Activated CD4-positive, alpha-beta memory T cell treated with anti-CD3 and anti-CD28 coated beads for 36 hours (primary cell): ENCODE measurements at regions not wholly inside any gene's neighbourhood (a gene's known extent, or its start where the extent isn't known, plus 50 kb on each side); places are given as distances from the start of the nearest gene placed in this dataset.
A peak's percentile ranks its signal among the peaks of the same experiment; 100 is the strongest.

Experiments used
- CTCF ChIA-PET: fragments of 350-600 bp; sonication (Branson Sonifier 250); formaldehyde crosslinking; loops from one replicate; lab custom pipeline; 2021; ENCODE audit warnings: antibody characterized with exemption, inconsistent platforms; lab: Charles Lee
- POLR2A ChIA-PET: fragments of 350-600 bp; sonication (Branson Sonifier 250); formaldehyde crosslinking; loops from one replicate; lab custom pipeline; 2021; ENCODE audit warnings: antibody characterized with exemption; lab: Charles Lee
- DNase-seq: peaks from one replicate; pipeline ENCODE4 v3.0.0-alpha.2; 2020
- H3K27ac Mint-ChIP-seq: one replicate; pipeline ENCODE4 v1.8.0; 2021; ENCODE audit warnings: mixed read lengths
- H3K27me3 Mint-ChIP-seq: one replicate; pipeline ENCODE4 v1.8.0; 2021; ENCODE audit warnings: mixed read lengths
- H3K36me3 Mint-ChIP-seq: one replicate; pipeline ENCODE4 v1.8.0; 2021; ENCODE audit warnings: mixed read lengths
- H3K4me1 Mint-ChIP-seq: one replicate; pipeline ENCODE4 v1.8.0; 2021; ENCODE audit warnings: low read depth, mixed read lengths
- H3K4me3 Mint-ChIP-seq: one replicate; pipeline ENCODE4 v1.8.0; 2021; ENCODE audit warnings: mild to moderate bottlenecking, mixed read lengths
- H3K9me3 Mint-ChIP-seq: one replicate; pipeline ENCODE4 v1.8.0; 2021; ENCODE audit warnings: mixed read lengths
- intact Hi-C: fragments of 100-400 bp; cut with micrococcal nuclease; formaldehyde crosslinking; loops from one replicate; pipeline ENCODE4 v1.15.1; 2023

DNA sequence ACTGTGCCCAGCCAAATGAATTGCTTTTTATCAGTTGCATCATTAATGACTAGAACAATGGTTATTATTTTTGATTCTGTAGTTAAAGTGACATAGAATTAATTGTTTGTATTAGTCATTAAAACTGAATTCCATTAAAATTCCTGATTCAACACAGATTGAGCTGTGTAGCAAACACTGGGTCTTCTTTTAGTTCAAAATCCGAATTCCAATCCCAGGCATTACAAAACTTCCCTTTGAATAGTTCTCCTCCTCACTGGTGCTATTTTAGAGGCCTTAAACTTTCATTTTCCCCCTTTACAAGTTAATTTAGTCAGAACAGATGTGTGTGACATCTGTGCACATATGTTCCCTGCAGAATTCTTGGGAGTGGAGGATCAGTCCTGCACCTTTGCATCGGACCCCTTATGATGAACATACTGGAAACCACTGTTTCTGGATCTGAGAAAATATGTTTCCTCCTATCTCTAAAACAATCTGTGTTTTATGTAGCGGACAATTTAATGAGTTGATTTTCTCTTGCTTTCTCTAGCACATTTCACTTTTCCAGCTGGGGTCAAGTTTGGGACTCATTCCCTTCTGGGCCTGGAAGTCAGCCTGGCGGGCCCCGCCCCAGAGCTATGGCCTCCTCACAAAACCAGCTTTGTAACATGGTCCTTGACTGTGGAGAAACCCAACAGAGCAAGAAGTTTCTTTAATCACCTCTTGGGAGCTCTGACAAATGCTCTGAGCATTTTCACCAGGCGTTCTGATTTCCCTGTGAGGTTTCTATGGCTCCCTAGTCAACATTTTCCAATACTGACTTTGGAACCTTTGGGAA is 87.9 kb upstream of the MAMDC2 start:
- POLR2A ChIA-PET: no interaction called here
- no peaks in the 10 kb centered on the region for H3K9me3 Mint-ChIP-seq
- intact Hi-C loops: no loop called here
- no peaks in the 10 kb centered on the region for H3K4me1 Mint-ChIP-seq
- no peaks in the 10 kb centered on the region for H3K36me3 Mint-ChIP-seq
- CTCF ChIA-PET: no interaction called here
- peaks cover 13% of the 10 kb centered on the region for H3K27me3 Mint-ChIP-seq
- H3K4me3 Mint-ChIP-seq: no peak overlapping the region
- no peak for DNase-seq
- no peak overlapping the region for H3K27ac Mint-ChIP-seq

GRCh38 chr9:69961843-69962242 is 81.8 kb upstream of the MAMDC2 start:
- ChIA-PET POLR2A (no interaction called here), CTCF (no interaction called here)
- intact Hi-C loops: no loop called here

GRCh38 chr9:69963803-69964202 is 79.8 kb upstream of the MAMDC2 start:
- intact Hi-C loops: no loop called here
- Mint-ChIP-seq H3K9me3 (no peaks in the 10 kb centered on the region), H3K27me3 (peaks cover 3% of the 10 kb centered on the region), H3K27ac (no peak overlapping the region), H3K4me1 (no peaks in the 10 kb centered on the region), H3K36me3 (no peaks in the 10 kb centered on the region), H3K4me3 (no peak overlapping the region)
- no peak for DNase-seq
- CTCF ChIA-PET: interaction anchor here (0.6 kb wide), 1 partner anchor 375 kb away, joined by 3 read pairs; no protein-coding TSS in a partner anchor
- POLR2A ChIA-PET: no interaction called here

More at GRCh38 chr9:69961843-69962242, 81.8 kb upstream of the MAMDC2 start:
- no peaks in the 10 kb centered on the region for H3K9me3 Mint-ChIP-seq
- H3K36me3 Mint-ChIP-seq: no peaks in the 10 kb centered on the region
- H3K4me1 Mint-ChIP-seq: no peaks in the 10 kb centered on the region
- no peak overlapping the region for H3K27ac Mint-ChIP-seq
- H3K4me3 Mint-ChIP-seq: no peak overlapping the region
- peaks cover 7% of the 10 kb centered on the region for H3K27me3 Mint-ChIP-seq
- DNase-seq: no peak

GRCh38 chr9:69964446-69964845 is 79.2 kb upstream of the MAMDC2 start:
- DNase-seq: no peak
- H3K4me1 Mint-ChIP-seq: no peaks in the 10 kb centered on the region
- intact Hi-C loops: no loop called here
- ChIA-PET CTCF (interaction anchor here (0.6 to 0.8 kb wide), 2 partner anchors 149 to 374 kb away, joined by 3 read pairs; no protein-coding TSS in a partner anchor), POLR2A (no interaction called here)
- H3K4me3 Mint-ChIP-seq: no peak overlapping the region
- no peaks in the 10 kb centered on the region for H3K9me3 Mint-ChIP-seq
- H3K27me3 Mint-ChIP-seq: peaks cover 3% of the 10 kb centered on the region
- H3K27ac Mint-ChIP-seq: no peak overlapping the region
- H3K36me3 Mint-ChIP-seq: no peaks in the 10 kb centered on the region

DNA sequence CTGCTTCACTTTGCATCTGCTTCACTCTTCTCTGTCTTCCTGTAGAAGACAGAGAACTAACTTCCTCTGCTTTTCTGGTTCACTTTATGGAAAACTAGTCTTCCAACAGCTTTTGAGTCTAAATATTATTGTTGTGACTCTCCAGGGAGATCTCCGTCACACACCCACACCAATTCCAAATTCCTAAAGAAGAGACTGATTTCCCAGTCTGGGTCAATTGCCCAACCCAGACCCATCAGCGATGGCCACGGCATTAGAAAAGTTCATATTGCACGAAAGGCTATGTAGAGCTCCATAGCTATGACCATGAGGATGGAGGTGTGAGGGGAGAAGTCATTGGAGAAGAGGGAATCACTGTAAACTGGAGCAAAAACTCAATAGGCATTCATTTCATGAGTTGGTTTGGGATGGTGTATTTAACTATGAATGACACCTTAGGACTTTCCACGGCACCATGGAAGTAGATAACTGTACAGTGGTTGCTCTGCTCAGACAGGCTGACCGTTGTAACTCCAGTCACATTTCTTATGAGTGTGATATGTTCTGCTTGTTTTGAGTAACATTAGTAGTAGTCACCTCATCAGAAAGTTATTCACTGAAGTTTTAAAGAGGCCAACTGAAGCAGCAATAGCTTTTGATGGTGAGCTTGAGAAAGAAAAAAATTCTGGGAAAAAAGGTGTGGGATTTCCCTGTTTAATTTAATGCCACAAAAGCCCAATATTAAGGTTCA is 78.1 kb upstream of the MAMDC2 start:
- Mint-ChIP-seq H3K4me1 (no peaks in the 10 kb centered on the region), H3K27me3 (peaks cover 3% of the 10 kb centered on the region), H3K9me3 (no peaks in the 10 kb centered on the region), H3K36me3 (no peaks in the 10 kb centered on the region), H3K4me3 (no peak overlapping the region), H3K27ac (no peak overlapping the region)
- no peak for DNase-seq
- POLR2A ChIA-PET: no interaction called here
- intact Hi-C loops: no loop called here
- CTCF ChIA-PET: interaction anchor here (0.5 kb wide), 1 partner anchor 1625 kb away, joined by 4 read pairs; no protein-coding TSS in a partner anchor

- no peak overlapping the region for H3K4me3 Mint-ChIP-seq
- POLR2A ChIA-PET: no interaction called here
Observed at GRCh38 chr9:69967344-69967743, 76.3 kb upstream of the MAMDC2 start.

GRCh38 chr9:69970001-69970533 is 73.6 kb upstream of the MAMDC2 start:
- intact Hi-C loops: loop anchor here (10.0 kb wide), 1 partner anchor 255 kb away; no protein-coding TSS in a partner anchor

More at GRCh38 chr9:69967344-69967743, 76.3 kb upstream of the MAMDC2 start:
- H3K4me1 Mint-ChIP-seq: no peaks in the 10 kb centered on the region
- H3K27ac Mint-ChIP-seq: no peak overlapping the region
- CTCF ChIA-PET: interaction anchor here (0.9 to 6.5 kb wide), 2 partner anchors 145 to 635 kb away, joined by 5 to 107 read pairs; no protein-coding TSS in a partner anchor
- intact Hi-C loops: no loop called here
- peaks cover 2% of the 10 kb centered on the region for H3K27me3 Mint-ChIP-seq
- no peaks in the 10 kb centered on the region for H3K36me3 Mint-ChIP-seq
- DNase-seq: no peak
- no peaks in the 10 kb centered on the region for H3K9me3 Mint-ChIP-seq

GRCh38 chr9:69971643-69972449 is 71.8 kb upstream of the MAMDC2 start:
- ChIA-PET CTCF (interaction anchor here (0.7 to 6.5 kb wide), 7 partner anchors 44 to 631 kb away, joined by 3 to 107 read pairs (median 5); no protein-coding TSS in a partner anchor), POLR2A (no interaction called here)
- Mint-ChIP-seq H3K36me3 (no peaks in the 10 kb centered on the region), H3K9me3 (no peaks in the 10 kb centered on the region), H3K27me3 (peaks cover 15% of the 10 kb centered on the region), H3K4me3 (no peak overlapping the region), H3K27ac (no peak overlapping the region), H3K4me1 (no peaks in the 10 kb centered on the region)
- DNase-seq: peak; percentile 69
- intact Hi-C loops: loop anchor here (1.0 to 10.0 kb wide), 3 partner anchors 139 to 630 kb away; no protein-coding TSS in a partner anchor

More at GRCh38 chr9:69970001-69970533, 73.6 kb upstream of the MAMDC2 start:
- CTCF ChIA-PET: interaction anchor here (0.6 to 6.5 kb wide), 5 partner anchors 99 to 815 kb away, joined by 3 to 107 read pairs (median 10); no protein-coding TSS in a partner anchor
- H3K36me3 Mint-ChIP-seq: no peaks in the 10 kb centered on the region
- no peak for DNase-seq
- H3K9me3 Mint-ChIP-seq: no peaks in the 10 kb centered on the region
- no peaks in the 10 kb centered on the region for H3K4me1 Mint-ChIP-seq
- H3K27me3 Mint-ChIP-seq: peaks cover 9% of the 10 kb centered on the region
- H3K27ac Mint-ChIP-seq: no peak overlapping the region
- POLR2A ChIA-PET: interaction anchor here (0.6 kb wide), 1 partner anchor 142 kb away, joined by 5 read pairs; no protein-coding TSS in a partner anchor
- H3K4me3 Mint-ChIP-seq: no peak overlapping the region

- Mint-ChIP-seq H3K27ac (no peak overlapping the region), H3K27me3 (peaks cover 15% of the 10 kb centered on the region), H3K4me1 (no peaks in the 10 kb centered on the region), H3K36me3 (no peaks in the 10 kb centered on the region), H3K4me3 (no peak overlapping the region), H3K9me3 (no peaks in the 10 kb centered on the region)
- intact Hi-C loops: loop anchor here (10.0 kb wide), 1 partner anchor 249 kb away; no protein-coding TSS in a partner anchor
- no peak for DNase-seq
- POLR2A ChIA-PET: no interaction called here
- CTCF ChIA-PET: interaction anchor here (1.5 to 1.7 kb wide), 2 partner anchors 135 to 627 kb away, joined by 5 to 6 read pairs; no protein-coding TSS in a partner anchor
Observed at GRCh38 chr9:69975681-69976080, 68.0 kb upstream of the MAMDC2 start.

DNA sequence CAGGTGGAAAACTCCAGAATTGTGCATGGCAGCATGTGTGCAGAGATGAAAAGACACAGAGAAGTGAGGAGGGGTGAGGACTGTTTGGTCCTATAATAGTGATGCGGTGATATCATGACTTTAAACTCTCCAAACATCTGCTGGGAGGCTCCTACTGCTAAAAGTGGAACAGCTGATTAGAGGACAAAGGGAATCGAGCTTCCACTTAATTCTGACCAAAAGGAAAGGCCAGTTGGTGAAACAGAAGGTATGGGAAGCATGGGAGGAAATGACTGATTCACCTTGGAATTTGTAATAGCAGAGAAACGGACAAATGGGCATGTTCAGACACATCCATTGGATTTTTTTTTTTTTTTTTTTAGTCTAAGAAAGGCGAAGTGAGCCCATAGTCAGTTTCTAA is 67.5 kb upstream of the MAMDC2 start:
- no peaks in the 10 kb centered on the region for H3K9me3 Mint-ChIP-seq
- H3K36me3 Mint-ChIP-seq: no peaks in the 10 kb centered on the region
- H3K4me3 Mint-ChIP-seq: no peak overlapping the region
- no peaks in the 10 kb centered on the region for H3K4me1 Mint-ChIP-seq
- DNase-seq: no peak
- intact Hi-C loops: loop anchor here (10.0 kb wide), 1 partner anchor 249 kb away; no protein-coding TSS in a partner anchor
- CTCF ChIA-PET: interaction anchor here (1.5 to 1.7 kb wide), 2 partner anchors 135 to 626 kb away, joined by 5 to 6 read pairs; no protein-coding TSS in a partner anchor
- H3K27me3 Mint-ChIP-seq: peaks cover 15% of the 10 kb centered on the region
- POLR2A ChIA-PET: no interaction called here
- no peak overlapping the region for H3K27ac Mint-ChIP-seq

DNA sequence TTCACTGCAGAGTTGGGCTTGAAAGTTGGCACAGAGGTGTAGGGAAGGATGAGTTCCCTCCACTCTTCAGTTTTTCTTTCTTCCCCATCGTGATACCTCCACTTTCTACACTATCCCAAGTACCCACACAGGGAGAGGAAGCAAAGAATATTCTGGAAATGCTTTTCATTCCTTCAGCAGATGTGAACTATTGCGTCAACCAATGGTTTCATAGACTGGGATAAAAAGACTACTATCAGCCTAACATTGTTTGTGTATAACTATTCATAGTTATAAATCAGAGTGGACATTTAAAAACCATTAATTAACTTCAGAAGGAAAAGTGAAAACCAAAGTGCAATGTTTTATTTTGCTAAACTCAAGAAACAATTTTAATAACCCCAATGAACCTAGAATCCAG is 63.6 kb upstream of the MAMDC2 start:
- H3K27me3 Mint-ChIP-seq: peaks cover 6% of the 10 kb centered on the region
- DNase-seq: no peak
- H3K4me3 Mint-ChIP-seq: no peak overlapping the region
- intact Hi-C loops: no loop called here
- H3K9me3 Mint-ChIP-seq: no peaks in the 10 kb centered on the region
- no peaks in the 10 kb centered on the region for H3K4me1 Mint-ChIP-seq
- ChIA-PET CTCF (no interaction called here), POLR2A (no interaction called here)
- no peak overlapping the region for H3K27ac Mint-ChIP-seq
- H3K36me3 Mint-ChIP-seq: no peaks in the 10 kb centered on the region
